ENCODE measurements at regions not wholly inside any gene's neighbourhood (a gene's known extent, or its start where the extent isn't known, plus 50 kb on each side); places are given as distances from the start of the nearest gene placed in this dataset.
A peak's percentile ranks its signal among the peaks of the same experiment; 100 is the strongest.

DNA sequence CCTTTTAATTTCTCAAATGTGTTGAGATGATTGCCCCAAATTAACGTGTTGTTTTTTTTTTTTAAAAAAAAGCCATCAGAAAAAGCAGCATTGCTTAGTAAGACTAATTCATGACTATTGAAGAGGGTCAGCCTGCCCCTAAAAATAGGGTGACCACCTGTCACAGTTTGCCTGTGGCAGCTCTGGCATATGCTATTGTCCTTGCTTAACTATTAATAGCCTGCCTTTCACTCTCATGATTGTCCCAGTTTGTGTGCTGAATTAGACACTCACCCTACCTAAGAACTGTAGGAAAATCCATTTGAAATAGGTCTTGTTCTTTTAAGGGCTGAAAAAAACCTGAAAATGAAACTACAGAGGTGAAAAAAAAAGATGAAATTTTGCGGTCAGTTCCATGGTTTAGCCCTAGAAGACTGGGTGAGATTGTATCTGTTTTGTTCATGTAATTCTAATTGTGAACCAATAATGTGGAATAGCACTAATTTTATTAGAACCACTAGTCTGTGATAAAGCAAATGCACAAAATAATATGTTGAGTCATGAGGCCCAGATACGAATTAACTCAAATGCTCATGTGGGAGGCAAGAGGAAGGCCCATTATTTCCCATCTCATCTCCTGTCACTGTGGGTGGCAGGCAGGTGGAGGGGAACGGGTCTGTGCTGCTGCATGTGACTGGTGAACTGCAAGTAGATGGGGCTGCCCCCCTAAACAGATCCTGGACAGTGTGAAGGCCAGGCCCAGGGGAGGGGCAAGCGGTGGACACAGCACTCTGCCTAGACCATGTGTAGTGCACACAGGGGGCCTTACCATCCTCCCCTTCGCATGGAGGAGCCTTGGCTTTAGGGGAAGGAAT lies 265.4 kb upstream of the NFE2L3 start:
- DNase-seq (ENCODE audit: low spot score): no peak

GRCh38 chr7:25887266-25887665 lies 264.7 kb upstream of the NFE2L3 start:
- no peak for DNase-seq (ENCODE audit: low spot score)

DNA sequence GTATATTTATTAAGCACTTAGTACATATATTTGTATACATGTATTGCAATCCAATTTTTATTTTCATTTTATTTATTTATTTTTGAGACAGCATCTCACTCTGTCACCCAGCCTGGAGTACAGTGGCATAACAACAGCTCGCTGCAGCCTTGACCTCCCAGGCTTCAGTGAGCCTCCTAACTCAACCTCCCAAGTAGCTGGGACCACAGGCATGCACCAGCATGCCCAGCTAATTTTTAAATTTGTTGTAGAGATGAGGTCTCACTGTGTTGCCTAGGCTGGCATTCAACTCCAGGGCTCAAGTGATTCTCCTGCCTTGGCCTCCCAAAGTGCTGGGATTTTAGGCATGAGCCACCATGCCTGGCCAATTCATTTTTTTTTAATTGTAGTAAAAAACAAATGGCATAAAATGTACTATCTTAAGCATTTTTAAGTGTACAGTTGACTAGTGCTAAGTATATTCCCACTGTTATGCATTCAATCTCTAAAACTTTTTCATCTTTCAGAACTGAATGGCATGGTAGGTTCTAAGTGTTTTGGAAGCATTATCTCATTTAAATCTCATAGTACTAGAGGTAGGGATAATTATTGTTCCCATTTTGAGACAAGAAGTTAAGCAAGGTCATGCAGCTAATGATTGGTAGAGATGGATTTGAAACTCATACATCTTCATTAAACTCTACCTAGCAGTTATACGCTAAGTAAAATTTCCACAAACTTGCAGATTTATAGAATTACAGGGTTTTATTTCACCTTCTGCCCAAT lies 264.0 kb upstream of the NFE2L3 start:
- no peak for DNase-seq (ENCODE audit: low spot score)

DNA sequence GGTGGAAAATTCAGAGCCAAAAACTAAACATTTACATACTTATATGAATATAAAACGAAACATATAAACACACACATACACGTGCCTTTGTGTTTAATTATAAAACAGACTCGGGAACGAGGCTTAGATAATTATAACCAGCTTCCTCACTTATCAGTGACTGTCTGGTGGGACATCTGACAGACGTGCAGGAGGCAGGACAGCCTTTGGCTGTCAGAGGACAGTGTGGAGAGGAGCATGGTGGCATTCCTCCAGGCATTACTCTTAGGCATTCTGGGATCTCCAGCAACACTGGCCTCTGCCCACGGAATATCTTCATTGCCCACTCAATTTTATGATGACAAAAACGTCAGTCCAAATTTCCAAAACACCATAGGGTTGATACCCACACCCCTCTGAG lies 262.2 kb upstream of the NFE2L3 start:
- no peak for DNase-seq (ENCODE audit: low spot score)

DNA sequence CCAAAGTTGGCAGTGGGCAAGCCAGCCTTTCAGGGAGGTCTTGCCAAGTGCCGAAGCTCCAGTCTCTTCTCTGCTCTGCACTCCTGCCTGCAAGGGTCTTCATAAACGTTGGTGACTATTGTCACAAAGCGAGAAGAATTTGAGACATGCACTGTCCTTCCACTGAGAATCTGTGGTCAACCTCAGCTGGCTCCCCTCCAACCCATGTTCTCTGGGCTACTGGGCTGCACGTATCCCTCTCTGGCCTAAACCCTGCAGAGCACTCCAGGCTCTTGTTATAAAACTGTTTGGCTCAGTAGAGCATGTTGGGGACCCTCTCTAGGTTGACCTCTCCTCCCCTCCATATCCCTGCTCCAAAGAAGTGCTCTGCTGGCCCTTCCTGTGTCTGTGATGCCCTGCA lies 260.4 kb upstream of the NFE2L3 start:
- DNase-seq (ENCODE audit: low spot score): no peak

- no peak for DNase-seq (ENCODE audit: low spot score)
Measured at GRCh38 chr7:25893436-25893835, 258.6 kb upstream of the NFE2L3 start.

GRCh38 chr7:25894002-25894901 lies 257.7 kb upstream of the NFE2L3 start:
- peak; percentile 44 for DNase-seq (ENCODE audit: low spot score)

DNA sequence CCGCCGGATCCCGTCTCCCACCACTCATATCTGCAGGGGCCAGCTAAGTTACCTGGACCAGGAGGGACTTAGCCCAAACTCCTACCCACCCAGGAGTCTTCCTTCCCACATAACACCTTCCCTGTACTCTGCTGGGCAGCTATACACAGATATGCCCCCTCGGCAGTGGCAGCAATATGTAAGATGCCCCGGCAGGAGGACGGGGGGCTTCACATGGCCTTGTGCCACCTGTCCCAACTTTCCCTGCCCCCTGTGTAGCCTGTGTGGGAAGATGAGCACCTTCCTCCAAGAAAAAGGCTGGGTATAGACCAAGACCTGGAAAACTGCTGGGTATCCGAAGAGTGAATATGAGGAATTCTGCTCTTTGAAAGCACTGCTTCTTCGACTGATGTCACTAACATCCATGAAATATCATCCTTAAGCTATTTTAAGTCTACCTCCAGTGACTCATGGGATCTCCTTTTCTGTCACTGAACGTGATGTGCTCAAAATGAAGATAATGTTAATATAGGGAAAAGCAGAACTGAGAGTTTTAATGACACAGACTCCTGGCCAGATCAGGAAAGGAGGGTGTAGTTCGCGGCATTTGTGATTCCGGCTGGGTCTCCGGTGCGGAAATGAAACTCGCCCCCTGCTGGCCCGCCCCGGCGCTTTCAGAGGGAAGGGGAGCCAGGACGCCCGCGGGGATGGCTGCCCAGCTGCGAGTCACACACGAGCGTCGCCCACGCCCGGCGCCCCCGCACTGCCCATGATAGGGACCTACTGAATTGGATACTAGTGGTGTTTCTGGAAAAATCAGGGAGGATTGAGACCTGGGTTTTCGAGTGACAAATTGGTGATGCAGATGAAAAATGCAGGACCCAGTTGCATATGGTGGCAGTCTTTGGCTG lies 256.9 kb upstream of the NFE2L3 start:
- DNase-seq (ENCODE audit: low spot score): peak; percentile 74

DNA sequence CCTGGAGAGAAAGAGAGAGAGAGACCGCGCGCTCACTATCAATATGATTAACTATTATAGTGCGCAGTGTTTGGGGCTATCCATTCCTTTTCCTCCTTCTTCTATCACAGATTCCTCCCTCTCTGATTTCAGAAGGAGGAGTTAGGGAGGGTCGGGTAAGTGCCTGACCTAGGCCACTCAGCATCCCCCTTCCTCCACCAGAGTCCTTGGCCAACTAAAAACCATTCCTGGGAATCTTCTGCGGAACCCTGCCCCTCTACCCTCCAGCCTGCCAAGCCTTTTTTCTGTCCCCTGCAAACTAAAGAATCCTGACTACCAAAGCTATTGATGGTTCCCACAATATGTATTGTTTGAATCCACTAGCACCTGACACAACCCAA lies 256.2 kb upstream of the NFE2L3 start:
- DNase-seq (ENCODE audit: low spot score): no peak

DNA sequence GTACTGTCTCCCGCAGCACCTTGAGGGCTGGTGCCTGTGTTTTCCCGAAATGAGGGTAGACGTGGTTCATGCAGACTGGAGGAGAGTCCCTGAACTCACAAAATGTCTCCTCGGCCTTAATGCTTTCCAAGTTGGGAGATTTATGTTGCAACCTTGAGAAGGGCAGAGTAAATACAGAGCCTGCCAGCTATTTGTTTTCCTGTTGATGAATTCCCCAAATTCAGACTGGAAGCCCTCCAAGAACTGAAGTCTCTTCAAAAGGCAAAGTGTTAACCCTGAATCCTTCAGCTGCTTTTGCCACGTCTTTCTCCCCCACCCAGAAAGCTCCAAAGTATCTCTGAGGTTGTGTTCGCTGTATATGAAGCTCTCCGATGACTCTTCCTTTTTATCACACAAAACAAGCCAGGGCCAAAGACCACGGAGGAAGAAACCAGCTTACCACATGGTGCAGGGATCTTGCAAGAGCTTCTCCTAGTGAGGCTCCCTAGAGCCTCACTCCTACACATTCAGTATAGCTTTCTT lies 254.7 kb upstream of the NFE2L3 start:
- no peak for DNase-seq (ENCODE audit: low spot score)

DNA sequence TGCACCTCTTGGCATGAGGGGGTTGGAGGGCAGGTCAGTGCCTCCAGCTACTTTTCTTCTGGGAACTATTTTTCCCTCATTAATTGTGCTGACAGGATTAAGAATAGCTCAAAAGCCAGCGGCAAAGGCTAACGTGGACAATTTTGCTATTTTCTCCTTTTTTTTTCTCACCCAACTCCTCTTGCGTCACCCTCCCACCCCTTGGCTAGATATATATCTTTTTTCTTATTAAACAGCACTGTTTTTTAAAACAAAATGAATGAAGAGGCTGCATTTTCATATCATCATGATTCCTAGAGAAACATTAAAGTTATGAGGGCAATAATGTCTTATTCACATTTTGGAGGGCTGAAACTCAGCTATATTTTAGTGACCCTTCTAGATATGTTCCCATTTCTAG lies 251.8 kb upstream of the NFE2L3 start:
- no peak for DNase-seq (ENCODE audit: low spot score)

GRCh38 chr7:25900877-25901276 lies 251.1 kb upstream of the NFE2L3 start:
- DNase-seq (ENCODE audit: low spot score): no peak

- DNase-seq (ENCODE audit: low spot score): no peak
Measured at GRCh38 chr7:25901658-25902057, 250.3 kb upstream of the NFE2L3 start.

GRCh38 chr7:25906003-25906402 lies 246.0 kb upstream of the NFE2L3 start:
- no peak for DNase-seq (ENCODE audit: low spot score)

DNA sequence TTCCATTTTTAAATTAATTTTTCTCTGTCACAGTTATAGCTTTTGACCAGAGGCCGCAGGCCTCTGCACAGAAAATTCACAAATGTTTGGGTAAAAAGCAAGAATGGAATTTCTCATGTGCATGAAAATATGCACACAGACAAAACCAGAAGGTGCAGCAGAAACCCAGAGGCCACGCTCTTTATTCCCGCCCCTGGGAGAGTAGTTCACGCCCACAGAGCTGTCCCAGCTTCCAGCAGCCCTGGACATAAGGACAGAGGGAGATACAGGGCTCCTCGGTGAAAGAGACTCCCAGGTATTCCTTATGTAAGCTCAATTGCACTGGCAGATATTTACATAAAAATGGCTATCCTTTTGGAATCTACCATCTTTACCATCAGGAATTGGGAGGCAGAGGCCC lies 245.2 kb upstream of the NFE2L3 start:
- DNase-seq (ENCODE audit: low spot score): no peak

DNA sequence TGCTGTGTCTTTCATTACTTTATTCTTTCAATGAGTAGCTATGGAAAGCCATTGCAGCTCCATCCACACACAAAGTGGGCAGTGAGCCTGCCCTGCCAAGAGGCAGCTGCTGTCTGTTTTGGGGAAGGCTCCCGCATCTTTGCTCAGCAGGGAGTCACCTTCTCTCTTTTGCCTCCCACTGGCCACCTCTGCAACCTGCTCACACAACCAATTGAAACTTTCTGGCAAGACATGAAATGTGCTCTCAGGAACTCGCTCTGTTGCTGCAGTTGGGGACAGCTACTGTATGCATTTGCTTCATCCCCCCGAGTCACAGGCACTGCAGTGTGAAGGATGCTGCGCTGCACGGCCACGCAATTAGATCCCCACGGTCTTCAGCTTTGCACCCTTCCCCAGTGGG lies 244.8 kb upstream of the NFE2L3 start:
- no peak for DNase-seq (ENCODE audit: low spot score)

DNA sequence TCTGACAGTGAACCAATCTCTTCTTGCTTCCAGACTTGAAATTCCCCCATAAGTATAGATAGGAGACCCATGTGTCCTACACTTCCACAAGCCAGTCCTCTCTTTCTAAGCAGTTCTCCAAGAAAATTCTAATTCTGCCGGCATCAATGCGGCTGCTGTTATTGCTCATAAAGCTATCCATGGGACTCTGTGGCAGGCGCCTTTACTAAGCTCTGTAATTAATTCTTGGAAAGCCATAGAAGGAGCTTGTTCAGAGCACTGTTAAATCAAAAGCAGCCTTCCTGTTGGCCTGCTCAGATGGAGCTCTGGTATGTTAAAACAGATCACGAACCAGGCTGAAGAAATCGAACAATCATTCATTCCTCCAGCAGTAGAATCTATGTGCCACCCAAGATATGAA lies 244.3 kb upstream of the NFE2L3 start:
- DNase-seq (ENCODE audit: low spot score): no peak

DNA sequence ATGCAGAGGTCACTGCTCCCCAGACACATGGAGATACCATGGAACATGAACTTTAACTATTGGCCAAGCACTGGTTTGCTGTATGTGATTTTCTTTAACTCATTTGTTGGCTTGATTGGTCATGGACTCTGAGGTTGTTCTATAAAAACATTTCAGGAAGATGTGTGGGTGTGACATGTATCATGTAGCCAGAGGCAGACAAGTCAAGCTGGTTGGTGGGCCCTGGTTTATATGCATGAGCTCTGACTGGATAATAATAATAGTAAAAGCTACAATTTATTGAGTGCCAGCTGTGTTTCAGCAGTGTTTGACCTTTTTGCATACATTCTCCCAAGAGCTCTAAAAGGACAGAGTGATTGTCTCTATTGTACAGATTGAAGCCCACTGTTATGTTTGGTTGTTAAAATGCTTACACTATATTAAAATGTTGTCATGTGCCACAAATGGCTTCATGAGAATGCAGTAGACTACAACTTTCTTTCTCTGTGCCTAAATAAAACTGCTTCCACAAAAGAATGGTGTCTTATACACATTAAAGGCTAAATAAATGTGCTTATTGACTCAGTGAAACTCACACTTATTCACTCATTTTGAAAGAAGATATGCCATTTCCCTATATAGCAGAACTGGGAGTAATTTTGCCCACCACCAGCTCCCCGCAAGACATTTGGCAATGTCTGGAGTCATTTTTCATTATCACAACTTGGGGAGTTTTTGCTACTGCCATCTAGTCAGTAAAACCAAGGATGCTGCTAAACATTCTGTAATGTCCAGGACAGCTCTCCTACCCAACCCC lies 243.6 kb upstream of the NFE2L3 start:
- DNase-seq (ENCODE audit: low spot score): no peak

DNA sequence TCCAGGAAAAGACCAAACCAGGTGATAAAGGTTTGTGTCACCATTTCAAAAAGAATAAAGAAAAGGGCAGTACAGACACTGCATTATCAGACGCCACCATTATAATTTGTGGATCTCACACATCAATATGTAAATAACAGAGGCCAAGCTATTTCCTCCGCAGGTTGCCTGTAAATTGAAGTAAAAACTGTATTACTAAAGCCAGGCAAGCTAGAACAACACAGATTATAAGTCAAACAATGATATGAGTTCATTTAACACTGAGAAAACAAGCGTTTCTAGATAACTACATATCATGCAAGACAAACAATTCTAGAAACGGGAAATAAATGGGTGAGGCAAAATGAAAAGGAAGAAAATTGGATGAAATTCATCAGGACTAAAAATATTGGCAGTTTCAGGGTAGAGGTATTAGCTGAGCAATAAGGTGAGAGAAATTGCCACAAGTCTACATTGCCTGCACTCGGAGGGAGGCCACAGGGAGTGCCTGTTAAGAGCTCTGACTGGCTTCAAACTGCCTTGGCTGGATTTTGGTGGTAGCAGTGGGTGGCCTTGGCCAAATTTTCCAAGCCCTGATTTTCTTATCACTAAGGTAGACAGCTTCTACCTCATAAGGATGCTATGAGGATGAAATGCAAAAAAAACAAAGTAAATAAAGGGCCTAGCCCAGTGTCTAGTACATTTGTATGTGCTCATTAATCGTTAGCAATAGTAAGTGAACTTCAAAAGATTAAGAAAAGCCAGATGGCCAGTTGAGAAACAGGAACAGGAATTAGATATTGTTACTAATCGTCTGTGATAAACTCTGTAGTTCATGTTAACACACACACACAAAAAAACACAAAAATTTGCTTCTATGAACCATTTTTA lies 240.0 kb upstream of the NFE2L3 start:
- DNase-seq (ENCODE audit: low spot score): no peak
